ENCODE measurements at regions not wholly inside any gene's neighbourhood (a gene's known extent, or its start where the extent isn't known, plus 50 kb on each side); places are given as distances from the start of the nearest gene placed in this dataset.

DNA sequence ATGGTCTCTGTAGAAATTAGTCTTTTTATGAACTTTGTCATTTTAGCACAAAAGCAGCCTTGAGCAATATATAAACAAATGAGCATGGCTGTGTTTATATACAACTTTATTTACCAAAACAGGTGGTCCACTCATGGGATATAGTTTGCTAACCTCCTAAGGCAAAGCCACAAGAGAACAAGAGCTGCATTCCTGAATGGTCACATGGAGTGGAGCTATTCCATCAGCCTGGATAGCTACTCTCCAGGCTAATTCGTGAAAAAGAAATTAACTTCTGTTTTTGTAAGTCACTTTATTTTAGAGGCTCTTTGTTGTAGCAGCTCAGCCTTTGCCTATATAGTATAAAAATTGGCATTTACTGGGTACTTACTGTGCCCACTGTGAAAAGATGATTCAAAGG lies 163.3 kb upstream of the FAM78B start:
- no peak overlapping the region for H3K27ac ChIP-seq (ENCODE audit: control insufficient read depth, insufficient read depth, low read length)
- no peak for FAIRE-seq
- H3K9me1 ChIP-seq (ENCODE audit: control insufficient read depth, extremely low read depth, insufficient read depth, low read length) = no peaks in the 10 kb centered on the region
- H3K9me3 ChIP-seq (ENCODE audit: control insufficient read depth, low read depth, low read length) = no peaks in the 10 kb centered on the region
- no peak overlapping the region for H3K9ac ChIP-seq (ENCODE audit: control insufficient read depth, extremely low read depth, insufficient read depth, low read length)
- no peaks in the 10 kb centered on the region for H4K20me1 ChIP-seq (ENCODE audit: control insufficient read depth, extremely low read depth, insufficient read depth, low read length)
- no peak overlapping the region for H2AFZ ChIP-seq (ENCODE audit: control insufficient read depth, low read length)
- no peaks in the 10 kb centered on the region for H3K36me3 ChIP-seq (ENCODE audit: control insufficient read depth in 2 of 2, extremely low read depth in 1 of 2, insufficient read depth in 2 of 2, low read length in 2 of 2)
- H3K79me2 ChIP-seq (ENCODE audit: control insufficient read depth, insufficient read depth, low read length) = no peaks in the 10 kb centered on the region
- DNase-seq (ENCODE audit: low read depth, low spot score) = no peak
- dilution Hi-C loops (cut with MboI; ENCODE audit: extremely low pct_ligation_motif_present, low sequenced_read_pairs) = no loop called here
- no peaks in the 10 kb centered on the region for H3K4me1 ChIP-seq (ENCODE audit: control insufficient read depth, extremely low read depth, insufficient read depth, low read length)
- H3K4me3 ChIP-seq (ENCODE audit: control insufficient read depth in 2 of 3, extremely low read depth in 1 of 3, insufficient read depth in 2 of 3, low read depth in 1 of 3, low read length in 3 of 3) = no peak overlapping the region
- TF ChIP-seq EZH2 (IDR thresholded peaks at IDR 0.05; ENCODE audit: low read length) = no peak
- TF ChIP-seq, protein P1, sequence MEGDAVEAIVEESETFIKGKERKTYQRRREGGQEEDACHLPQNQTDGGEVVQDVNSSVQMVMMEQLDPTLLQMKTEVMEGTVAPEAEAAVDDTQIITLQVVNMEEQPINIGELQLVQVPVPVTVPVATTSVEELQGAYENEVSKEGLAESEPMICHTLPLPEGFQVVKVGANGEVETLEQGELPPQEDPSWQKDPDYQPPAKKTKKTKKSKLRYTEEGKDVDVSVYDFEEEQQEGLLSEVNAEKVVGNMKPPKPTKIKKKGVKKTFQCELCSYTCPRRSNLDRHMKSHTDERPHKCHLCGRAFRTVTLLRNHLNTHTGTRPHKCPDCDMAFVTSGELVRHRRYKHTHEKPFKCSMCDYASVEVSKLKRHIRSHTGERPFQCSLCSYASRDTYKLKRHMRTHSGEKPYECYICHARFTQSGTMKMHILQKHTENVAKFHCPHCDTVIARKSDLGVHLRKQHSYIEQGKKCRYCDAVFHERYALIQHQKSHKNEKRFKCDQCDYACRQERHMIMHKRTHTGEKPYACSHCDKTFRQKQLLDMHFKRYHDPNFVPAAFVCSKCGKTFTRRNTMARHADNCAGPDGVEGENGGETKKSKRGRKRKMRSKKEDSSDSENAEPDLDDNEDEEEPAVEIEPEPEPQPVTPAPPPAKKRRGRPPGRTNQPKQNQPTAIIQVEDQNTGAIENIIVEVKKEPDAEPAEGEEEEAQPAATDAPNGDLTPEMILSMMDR (optimal IDR thresholded peaks at IDR 0.05 in 1 of 3, IDR thresholded peaks at IDR 0.05 in 1 of 3, conservative IDR thresholded peaks at IDR 0.05 in 1 of 3; ENCODE audit: extremely low read depth in 1 of 3, insufficient read depth in 2 of 3, low read length in 3 of 3) = no peak
- no peak overlapping the region for H3K4me2 ChIP-seq (ENCODE audit: control insufficient read depth, extremely low read depth, insufficient read depth, low read depth, low read length)
- no peaks in the 10 kb centered on the region for H3K27me3 ChIP-seq (ENCODE audit: control insufficient read depth, extremely low read depth, insufficient read depth, low read length)

DNA sequence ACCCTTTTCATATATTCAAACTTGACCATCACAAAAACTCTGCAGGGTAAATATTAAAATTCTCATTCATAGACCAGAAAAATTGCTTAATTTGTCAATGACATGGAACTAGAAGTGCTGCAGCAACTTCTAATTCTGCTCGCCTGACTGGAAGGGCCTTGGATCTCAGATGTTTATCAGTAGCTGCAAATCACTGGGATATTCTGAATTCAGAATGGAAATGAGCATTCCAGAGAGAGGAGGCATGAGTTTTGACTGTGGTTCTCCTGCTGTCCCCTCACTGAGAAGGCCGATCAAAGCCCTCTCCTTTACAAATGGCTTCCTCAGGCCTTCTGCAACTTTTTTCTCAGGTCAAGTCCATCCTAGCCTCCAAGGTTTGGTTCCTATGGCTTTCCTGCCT lies 171.3 kb upstream of the FAM78B start:
- FAIRE-seq (no peak), DNase-seq (ENCODE audit: low read depth, low spot score) (no peak)
- no peaks in the 10 kb centered on the region for H3K9me1 ChIP-seq (ENCODE audit: control insufficient read depth, extremely low read depth, insufficient read depth, low read length)
- no peak overlapping the region for H3K27ac ChIP-seq (ENCODE audit: control insufficient read depth, insufficient read depth, low read length)
- H4K20me1 ChIP-seq (ENCODE audit: control insufficient read depth, extremely low read depth, insufficient read depth, low read length) = no peaks in the 10 kb centered on the region
- H3K36me3 ChIP-seq (ENCODE audit: control insufficient read depth in 2 of 2, extremely low read depth in 1 of 2, insufficient read depth in 2 of 2, low read length in 2 of 2) = no peaks in the 10 kb centered on the region
- no peak overlapping the region for H3K9ac ChIP-seq (ENCODE audit: control insufficient read depth, extremely low read depth, insufficient read depth, low read length)
- H3K4me3 ChIP-seq (ENCODE audit: control insufficient read depth in 2 of 3, extremely low read depth in 1 of 3, insufficient read depth in 2 of 3, low read depth in 1 of 3, low read length in 3 of 3) = no peak overlapping the region
- H3K9me3 ChIP-seq (ENCODE audit: control insufficient read depth, low read depth, low read length) = no peaks in the 10 kb centered on the region
- H3K27me3 ChIP-seq (ENCODE audit: control insufficient read depth, extremely low read depth, insufficient read depth, low read length) = no peaks in the 10 kb centered on the region
- no peaks in the 10 kb centered on the region for H3K79me2 ChIP-seq (ENCODE audit: control insufficient read depth, insufficient read depth, low read length)
- H3K4me2 ChIP-seq (ENCODE audit: control insufficient read depth, extremely low read depth, insufficient read depth, low read depth, low read length) = no peak overlapping the region
- dilution Hi-C loops (cut with MboI; ENCODE audit: extremely low pct_ligation_motif_present, low sequenced_read_pairs) = no loop called here
- TF ChIP-seq EZH2 (IDR thresholded peaks at IDR 0.05; ENCODE audit: low read length) = no peak
- TF ChIP-seq, protein P1 (optimal IDR thresholded peaks at IDR 0.05 in 1 of 3, IDR thresholded peaks at IDR 0.05 in 1 of 3, conservative IDR thresholded peaks at IDR 0.05 in 1 of 3; ENCODE audit: extremely low read depth in 1 of 3, insufficient read depth in 2 of 3, low read length in 3 of 3) = no peak
- H2AFZ ChIP-seq (ENCODE audit: control insufficient read depth, low read length) = no peak overlapping the region
- no peaks in the 10 kb centered on the region for H3K4me1 ChIP-seq (ENCODE audit: control insufficient read depth, extremely low read depth, insufficient read depth, low read length)
